CD14-positive monocyte (primary cell): ENCODE measurements at regions not wholly inside any gene's neighbourhood (a gene's known extent, or its start where the extent isn't known, plus 50 kb on each side); places are given as distances from the start of the nearest gene placed in this dataset.

Source experiments
- DNase-seq, 3 donors: peaks; one replicate each; pipeline ENCODE4 v3.0.0-alpha.2; 2011 to 2022
- H2AFZ ChIP-seq: 2 replicates; pipeline ENCODE4 v1.6.0; 2012; ENCODE audit warnings: mild to moderate bottlenecking, low read depth, low read length, inconsistent platforms; ENCODE audit not compliant: insufficient read depth, poor library complexity, severe bottlenecking
- H3K27ac ChIP-seq, 2 donors: 1 replicate in 1 of 2; 2 replicates in 1 of 2; pipeline ENCODE4 v1.5.1; 2012 to 2013; ENCODE audit warnings: low read length in 2 of 2, control low read depth in 1 of 2, inconsistent platforms in 1 of 2, low read depth in 1 of 2, mild to moderate bottlenecking in 1 of 2
- H3K27me3 ChIP-seq, 2 donors: one replicate each; pipeline versions ENCODE4 v1.6.0 to v1.6.1; 2011 to 2013; ENCODE audit warnings: low read length in 2 of 2; ENCODE audit not compliant: control insufficient read depth in 2 of 2, insufficient read depth in 2 of 2
- H3K36me3 ChIP-seq, 2 donors: replicated peaks in 1 of 2; 1 replicate in 1 of 2; 2 replicates in 1 of 2; pipeline versions ENCODE4 v1.5.1 to v1.6.1; 2012 to 2013; ENCODE audit warnings: low read length in 2 of 2, control low read depth in 1 of 2, inconsistent platforms in 1 of 2, mild to moderate bottlenecking in 1 of 2; ENCODE audit not compliant: insufficient read depth in 2 of 2, control insufficient read depth in 1 of 2
- H3K4me1 ChIP-seq, 2 donors: 1 replicate in 1 of 2; 2 replicates in 1 of 2; pipeline versions ENCODE4 v1.5.1 to v1.6.1; 2012 to 2013; ENCODE audit warnings: low read length in 2 of 2, control low read depth in 1 of 2, inconsistent platforms in 1 of 2, mild to moderate bottlenecking in 1 of 2, moderate library complexity in 1 of 2; ENCODE audit not compliant: insufficient read depth in 2 of 2, control insufficient read depth in 1 of 2
- H3K4me2 ChIP-seq: replicated peaks from 2 replicates; pipeline ENCODE3; 2012; ENCODE audit warnings: low read length, moderate library complexity, mild to moderate bottlenecking; ENCODE audit not compliant: poor library complexity, severe bottlenecking; ENCODE audit errors: extremely low read depth
- H3K4me3 ChIP-seq, 3 experiments: fragments of 200-600 bp in 1 of 3; sonication (generic) in 1 of 3; replicated peaks in 1 of 3; 1 replicate in 2 of 3; 2 replicates in 1 of 3; pipeline ENCODE4 v1.5.1; 2011 to 2013; ENCODE audit warnings: low read length in 3 of 3, mild to moderate bottlenecking in 3 of 3, control low read depth in 2 of 3, low read depth in 2 of 3, inconsistent platforms in 1 of 3, moderate library complexity in 1 of 3
- H3K79me2 ChIP-seq: 2 replicates; pipeline ENCODE4 v1.6.0; 2012; ENCODE audit warnings: mild to moderate bottlenecking, control low read depth, inconsistent platforms, low read length, moderate library complexity; ENCODE audit not compliant: insufficient read depth
- H3K9ac ChIP-seq: 2 replicates; pipeline ENCODE4 v1.6.0; 2017; ENCODE audit warnings: low read length, mild to moderate bottlenecking; ENCODE audit not compliant: insufficient read depth, poor library complexity, severe bottlenecking
- H3K9me3 ChIP-seq, 2 donors: replicated peaks in 1 of 2; 1 replicate in 1 of 2; 2 replicates in 1 of 2; pipeline versions ENCODE4 v1.5.1 to v1.6.1; 2012 to 2013; ENCODE audit warnings: low read length in 2 of 2, control low read depth in 1 of 2; ENCODE audit not compliant: control insufficient read depth in 1 of 2, insufficient read depth in 1 of 2
- H4K20me1 ChIP-seq: 2 replicates; pipeline ENCODE4 v1.6.0; 2012; ENCODE audit warnings: mild to moderate bottlenecking, low read length, control low read depth, moderate library complexity; ENCODE audit not compliant: insufficient read depth
- H3K27ac Mint-ChIP-seq, 7 donors: one replicate each; pipeline ENCODE4 v1.8.0; 2020; ENCODE audit warnings: mild to moderate bottlenecking in 7 of 7, mixed read lengths in 7 of 7, moderate library complexity in 6 of 7, inconsistent platforms in 2 of 7
- H3K27me3 Mint-ChIP-seq, 3 donors: one replicate each; pipeline ENCODE4 v1.8.0; 2021 to 2022; ENCODE audit warnings: low read depth in 3 of 3, mild to moderate bottlenecking in 3 of 3, mixed read lengths in 3 of 3, moderate library complexity in 3 of 3, inconsistent platforms in 1 of 3
- H3K36me3 Mint-ChIP-seq, 2 donors: one replicate each; pipeline ENCODE4 v1.8.0; 2020; ENCODE audit warnings: mixed read lengths in 2 of 2, inconsistent platforms in 1 of 2, mild to moderate bottlenecking in 1 of 2
- H3K4me1 Mint-ChIP-seq: one replicate; pipeline ENCODE4 v1.8.0; 2020; ENCODE audit warnings: mild to moderate bottlenecking, mixed read lengths
- H3K4me3 Mint-ChIP-seq, 2 donors: one replicate each; pipeline ENCODE4 v1.8.0; 2020; ENCODE audit warnings: mild to moderate bottlenecking in 2 of 2, mixed read lengths in 2 of 2, moderate library complexity in 1 of 2
- H3K9me3 Mint-ChIP-seq, 7 donors: one replicate each; pipeline ENCODE4 v1.8.0; 2020 to 2022; ENCODE audit warnings: mixed read lengths in 7 of 7, mild to moderate bottlenecking in 6 of 7, moderate library complexity in 6 of 7, inconsistent platforms in 2 of 7
- CTCF ChIP-seq: fragments of 200-600 bp; IDR thresholded peaks from one replicate; pipeline ENCODE4 v1.8.0; 2022; ENCODE audit warnings: antibody characterized with exemption, mild to moderate bottlenecking
- WGBS: methylation state at CpG from one replicate; pipeline ENCODE4 v1.1.5; 2013; ENCODE audit warnings: missing lambda C conversion rate; ENCODE audit not compliant: insufficient coverage; 5-methylcytosine and 5-hydroxymethylcytosine counted together
- intact Hi-C, 2 donors: fragments of 100-400 bp; cut with micrococcal nuclease; formaldehyde crosslinking; loops; one replicate each; pipeline versions ENCODE4 v1.15.0 to v1.15.1; 2023

GRCh38 chr4:184921456-184921855 lies 95.7 kb upstream of the ACSL1 start:
- Mint-ChIP-seq H3K27me3 (peaks cover 0 to 5% (median 0%) of the 10 kb centered on the region in 3 donors), H3K4me1 (peaks cover 3% of the 10 kb centered on the region), H3K4me3 (no peak overlapping the region), H3K36me3 (no peaks in the 10 kb centered on the region), H3K27ac (peak overlapping the region in 1 of 7 donors; percentile 33), H3K9me3 (peaks cover 11 to 24% (median 13%) of the 10 kb centered on the region in 7 donors)
- Histone ChIP-seq H3K27me3 (no peaks in the 10 kb centered on the region), H3K36me3 (no peaks in the 10 kb centered on the region), H2AFZ (no peak overlapping the region), H3K79me2 (no peaks in the 10 kb centered on the region), H3K4me1 (peaks cover 0 to 2% of the 10 kb centered on the region in 2 donors), H3K27ac (no peak overlapping the region), H3K4me2 (no peak overlapping the region), H3K9ac (no peak overlapping the region), H3K4me3 (no peak overlapping the region), H3K9me3 (peaks cover 0 to 5% of the 10 kb centered on the region in 2 donors), H4K20me1 (no peaks in the 10 kb centered on the region)
- TF ChIP-seq CTCF, result no peak
- intact Hi-C loops, result no loop called here
- 98% methylated on average over 4 of the region's 4 CpGs for WGBS
- DNase-seq, result no peak

GRCh38 chr4:184922301-184922700 lies 96.0 kb upstream of the HELT start:
- 94% methylated on average over 3 of the region's 3 CpGs for WGBS
- Mint-ChIP-seq H3K4me3 (no peak overlapping the region), H3K9me3 (peaks cover 4 to 24% (median 16%) of the 10 kb centered on the region in 7 donors), H3K4me1 (peaks cover 3% of the 10 kb centered on the region), H3K27ac (no peak overlapping the region), H3K27me3 (peaks cover 0 to 5% (median 0%) of the 10 kb centered on the region in 3 donors), H3K36me3 (no peaks in the 10 kb centered on the region)
- Histone ChIP-seq H3K4me3 (no peak overlapping the region), H3K79me2 (no peaks in the 10 kb centered on the region), H3K27ac (no peak overlapping the region), H3K9ac (no peak overlapping the region), H3K36me3 (no peaks in the 10 kb centered on the region), H3K27me3 (no peaks in the 10 kb centered on the region), H3K9me3 (peaks cover 3 to 5% of the 10 kb centered on the region in 2 donors), H2AFZ (no peak overlapping the region), H3K4me2 (no peak overlapping the region), H4K20me1 (no peaks in the 10 kb centered on the region), H3K4me1 (peaks cover 0 to 2% of the 10 kb centered on the region in 2 donors)
- TF ChIP-seq CTCF, result no peak
- intact Hi-C loops, result no loop called here
- no peak for DNase-seq
